ENCODE measurements at regions not wholly inside any gene's neighbourhood (a gene's known extent, or its start where the extent isn't known, plus 50 kb on each side); places are given as distances from the start of the nearest gene placed in this dataset.

GRCh38 chr7:85627791-85628586 lies 441.1 kb upstream of the SEMA3D start:
- DNase-seq (no peak), ATAC-seq (no peak)
- no peaks in the 10 kb centered on the region for H3K4me1 ChIP-seq
- no peaks in the 10 kb centered on the region for H3K9me3 ChIP-seq
- no peak for TF ChIP-seq CTCF (IDR thresholded peaks at IDR 0.05)
- H3K27ac ChIP-seq: no peak overlapping the region
- no peaks in the 10 kb centered on the region for H3K27me3 ChIP-seq
- no peaks in the 10 kb centered on the region for H3K36me3 ChIP-seq
- intact Hi-C loops (cut with DNase I): no loop called here
- H3K4me3 ChIP-seq: no peak overlapping the region

GRCh38 chr7:85622059-85622458 lies 435.2 kb upstream of the SEMA3D start:
- no peak for TF ChIP-seq CTCF (IDR thresholded peaks at IDR 0.05)
- intact Hi-C loops (cut with DNase I): no loop called here
- Histone ChIP-seq H3K27me3 (no peaks in the 10 kb centered on the region), H3K4me1 (no peaks in the 10 kb centered on the region), H3K27ac (no peak overlapping the region), H3K4me3 (no peak overlapping the region), H3K36me3 (no peaks in the 10 kb centered on the region), H3K9me3 (no peaks in the 10 kb centered on the region)
- ATAC-seq (no peak), DNase-seq (no peak)

- H3K4me3 ChIP-seq: no peak overlapping the region
Measured at GRCh38 chr7:85620936-85621685, 434.3 kb upstream of the SEMA3D start.

GRCh38 chr7:85619236-85619635 lies 432.4 kb upstream of the SEMA3D start:
- Histone ChIP-seq H3K36me3 (no peaks in the 10 kb centered on the region), H3K27me3 (no peaks in the 10 kb centered on the region), H3K27ac (no peak overlapping the region), H3K4me1 (no peaks in the 10 kb centered on the region), H3K4me3 (no peak overlapping the region), H3K9me3 (no peaks in the 10 kb centered on the region)
- ATAC-seq (no peak), DNase-seq (no peak)
- intact Hi-C loops (cut with DNase I): no loop called here
- TF ChIP-seq CTCF (IDR thresholded peaks at IDR 0.05): no peak

More at GRCh38 chr7:85620936-85621685, 434.3 kb upstream of the SEMA3D start:
- intact Hi-C loops (cut with DNase I): no loop called here
- no peaks in the 10 kb centered on the region for H3K9me3 ChIP-seq
- no peak overlapping the region for H3K27ac ChIP-seq
- no peaks in the 10 kb centered on the region for H3K4me1 ChIP-seq
- H3K27me3 ChIP-seq: no peaks in the 10 kb centered on the region
- no peak for DNase-seq
- ATAC-seq: peak; percentile 40
- no peak for TF ChIP-seq CTCF (IDR thresholded peaks at IDR 0.05)
- no peaks in the 10 kb centered on the region for H3K36me3 ChIP-seq

DNA sequence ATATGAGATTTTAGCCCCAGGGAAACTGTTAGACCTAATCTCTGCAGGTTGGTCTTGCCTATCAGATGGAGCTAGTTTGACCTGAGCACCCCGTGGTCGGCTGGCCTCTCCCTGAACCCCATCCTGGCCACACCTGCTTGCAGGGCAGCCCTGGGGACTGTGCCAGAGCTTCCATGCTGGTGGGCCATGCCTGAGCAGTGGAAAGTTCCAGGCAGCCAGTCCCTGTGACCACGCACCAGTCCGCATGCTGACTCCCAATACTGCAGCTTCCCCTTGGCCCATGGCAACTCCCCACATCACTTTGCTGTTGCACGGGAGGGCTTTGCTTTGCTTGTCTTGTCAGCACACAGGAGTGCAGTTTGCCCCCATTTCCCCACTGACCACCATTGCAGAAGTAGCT lies 427.8 kb upstream of the SEMA3D start:
- Histone ChIP-seq H3K9me3 (no peaks in the 10 kb centered on the region), H3K4me1 (no peaks in the 10 kb centered on the region), H3K36me3 (no peaks in the 10 kb centered on the region), H3K4me3 (no peak overlapping the region), H3K27ac (no peak overlapping the region), H3K27me3 (no peaks in the 10 kb centered on the region)
- ATAC-seq (peak; percentile 34), DNase-seq (peak; percentile 46)
- intact Hi-C loops (cut with DNase I): no loop called here
- no peak for TF ChIP-seq CTCF (IDR thresholded peaks at IDR 0.05)

All from upper lobe of right lung (tissue), 1 donor.